ENCODE measurements at regions not wholly inside any gene's neighbourhood (a gene's known extent, or its start where the extent isn't known, plus 50 kb on each side); places are given as distances from the start of the nearest gene placed in this dataset.
A peak's percentile ranks its signal among the peaks of the same experiment; 100 is the strongest.
"Not testable (repeated sequence)": the region's sequence is repeated elsewhere in the genome, so short reads cannot be mapped to it uniquely, and the experiment has no call there.

GRCh38 chr7:131057015-131057793 is 270.5 kb upstream of the MKLN1 start:
- peak in 1 of 2 donors; percentile 19 for DNase-seq

GRCh38 chr7:131057794-131058070 is 269.9 kb upstream of the MKLN1 start:
- no peak for DNase-seq

GRCh38 chr7:131058561-131059288 is 269.0 kb upstream of the MKLN1 start:
- DNase-seq: peak in 1 of 2 donors; percentile 15

GRCh38 chr7:131059401-131059800 is 268.3 kb upstream of the MKLN1 start:
- not testable (repeated sequence) for DNase-seq

- no peak for DNase-seq
Observed at GRCh38 chr7:131061158-131061557, 266.5 kb upstream of the MKLN1 start.

GRCh38 chr7:131061818-131062217 is 265.9 kb upstream of the MKLN1 start:
- DNase-seq: no peak

GRCh38 chr7:131066635-131067034 is 261.0 kb upstream of the MKLN1 start:
- DNase-seq: no peak

- no peak for DNase-seq
Observed at GRCh38 chr7:131067220-131067619, 260.5 kb upstream of the MKLN1 start.

- DNase-seq: no peak
Observed at GRCh38 chr7:131068604-131069021, 259.1 kb upstream of the MKLN1 start.

- DNase-seq: no peak
Observed at GRCh38 chr7:131071786-131072504, 255.7 kb upstream of the MKLN1 start.

- no peak for DNase-seq
Observed at GRCh38 chr7:131072505-131073091, 255.1 kb upstream of the MKLN1 start.

GRCh38 chr7:131074043-131074442 is 253.6 kb upstream of the MKLN1 start:
- no peak for DNase-seq

- DNase-seq: no peak
Observed at GRCh38 chr7:131074585-131074984, 253.1 kb upstream of the MKLN1 start.

GRCh38 chr7:131075406-131075805 is 252.3 kb upstream of the MKLN1 start:
- no peak for DNase-seq

- no peak for DNase-seq
Observed at GRCh38 chr7:131076032-131076431, 251.6 kb upstream of the MKLN1 start.

GRCh38 chr7:131076711-131077181 is 250.9 kb upstream of the MKLN1 start:
- DNase-seq: no peak

- DNase-seq: no peak
Observed at GRCh38 chr7:131077735-131078134, 249.9 kb upstream of the MKLN1 start.

- no peak for DNase-seq
Observed at GRCh38 chr7:131080754-131081153, 246.9 kb upstream of the MKLN1 start.

GRCh38 chr7:131081308-131081707 is 246.4 kb upstream of the MKLN1 start:
- DNase-seq: no peak

- DNase-seq: no peak
Observed at GRCh38 chr7:131083781-131084180, 243.9 kb upstream of the MKLN1 start.

GRCh38 chr7:131084336-131084735 is 243.3 kb upstream of the MKLN1 start:
- DNase-seq: not testable (repeated sequence)

- no peak for DNase-seq
Observed at GRCh38 chr7:131087756-131088658, 239.7 kb upstream of the MKLN1 start.

Measured in stimulated activated CD4-positive, alpha-beta T cell treated with anti-CD3 and anti-CD28 coated beads, Interleukin-2, amount 100 ng/mL, for 24 hours (primary cell).